Activated T-helper 1 cell treated with anti-CD3 and anti-CD28 coated beads, Interleukin-12 subunit alpha, Interleukin-12 subunit beta, Interleukin-2, Interleukin-4 antibody, amounts not matched to agents 30 ng/mL and 10 ng/mL and 1 ng/mL, durations not matched to agents 14 hours and 24 hours and 36 hours (primary cell): ENCODE measurements at regions not wholly inside any gene's neighbourhood (a gene's known extent, or its start where the extent isn't known, plus 50 kb on each side); places are given as distances from the start of the nearest gene placed in this dataset.

Experiments used
- DNase-seq: peaks from one replicate; pipeline ENCODE4 v3.0.0; 2021; ENCODE audit warnings: low spot score
- H3K27ac Mint-ChIP-seq: one replicate; pipeline ENCODE4 v1.8.0; 2021; ENCODE audit warnings: mild to moderate bottlenecking, mixed read lengths
- H3K27me3 Mint-ChIP-seq: one replicate; pipeline ENCODE4 v1.8.0; 2022; ENCODE audit warnings: mild to moderate bottlenecking, moderate library complexity, mixed read lengths; ENCODE audit not compliant: insufficient read depth
- H3K36me3 Mint-ChIP-seq: one replicate; pipeline ENCODE4 v1.8.0; 2021; ENCODE audit warnings: low read depth, mixed read lengths
- H3K4me1 Mint-ChIP-seq: one replicate; pipeline ENCODE4 v1.8.0; 2021; ENCODE audit warnings: low read depth, mixed read lengths
- H3K4me3 Mint-ChIP-seq: one replicate; pipeline ENCODE4 v1.8.0; 2021; ENCODE audit warnings: mild to moderate bottlenecking, moderate library complexity, mixed read lengths
- H3K9me3 Mint-ChIP-seq: one replicate; pipeline ENCODE4 v1.8.0; 2021; ENCODE audit warnings: mixed read lengths
- intact Hi-C: fragments of 100-400 bp; cut with micrococcal nuclease; formaldehyde crosslinking; loops from one replicate; pipeline ENCODE4 v1.15.1; 2024

DNA sequence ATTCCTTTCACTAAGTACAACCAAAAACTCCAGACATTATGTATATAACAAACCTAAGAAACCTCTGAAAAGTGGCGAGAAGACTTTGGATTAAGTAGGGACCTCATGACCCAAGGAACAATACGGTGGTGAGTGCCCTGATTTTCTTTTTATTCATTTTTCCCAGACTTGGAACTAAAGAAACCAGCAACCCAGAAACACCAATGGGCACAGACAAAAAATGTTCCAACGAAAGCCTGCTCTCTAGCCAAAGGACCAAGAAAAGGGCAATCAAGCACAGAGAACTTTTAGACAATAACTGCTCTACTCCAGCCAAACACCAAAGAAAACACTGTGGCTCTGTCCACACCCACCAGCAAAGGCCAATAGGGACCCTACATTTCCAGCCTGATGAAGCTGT is 66.2 kb upstream of the SSBP2 start:
- intact Hi-C loops = loop anchor here (5.0 kb wide), 1 partner anchor 35 kb away; no protein-coding TSS in a partner anchor
- H3K9me3 Mint-ChIP-seq = peaks cover 4% of the 10 kb centered on the region
- DNase-seq = no peak
- no peak overlapping the region for H3K27ac Mint-ChIP-seq
- H3K27me3 Mint-ChIP-seq = peaks cover 2% of the 10 kb centered on the region
- no peak overlapping the region for H3K4me3 Mint-ChIP-seq
- peaks cover 42% of the 10 kb centered on the region for H3K4me1 Mint-ChIP-seq
- peaks cover 2% of the 10 kb centered on the region for H3K36me3 Mint-ChIP-seq

DNA sequence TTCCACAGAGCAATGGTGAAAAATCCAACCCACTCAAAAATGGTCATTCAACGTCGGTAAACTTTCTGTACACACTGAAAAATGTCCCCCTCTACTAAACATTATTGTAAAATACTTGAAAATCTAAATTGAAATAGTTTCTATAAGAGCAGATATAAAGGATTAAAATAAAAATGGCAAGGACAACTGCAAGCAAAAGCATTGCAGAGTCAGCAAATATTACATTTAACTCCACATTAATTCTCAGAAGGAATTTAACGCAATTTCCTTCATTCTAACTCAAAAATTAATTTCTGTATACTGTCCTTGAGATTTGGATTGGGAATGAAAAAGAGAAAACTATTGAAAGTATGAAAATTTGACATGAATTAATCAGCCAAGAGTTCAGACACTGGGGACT is 64.4 kb upstream of the SSBP2 start:
- no peak for DNase-seq
- Mint-ChIP-seq H3K27me3 (peaks cover 2% of the 10 kb centered on the region), H3K27ac (no peak overlapping the region), H3K4me1 (peaks cover 32% of the 10 kb centered on the region), H3K36me3 (peaks cover 2% of the 10 kb centered on the region), H3K9me3 (peaks cover 4% of the 10 kb centered on the region), H3K4me3 (no peak overlapping the region)
- intact Hi-C loops = loop anchor here (5.0 kb wide), 1 partner anchor 33 kb away; no protein-coding TSS in a partner anchor

DNA sequence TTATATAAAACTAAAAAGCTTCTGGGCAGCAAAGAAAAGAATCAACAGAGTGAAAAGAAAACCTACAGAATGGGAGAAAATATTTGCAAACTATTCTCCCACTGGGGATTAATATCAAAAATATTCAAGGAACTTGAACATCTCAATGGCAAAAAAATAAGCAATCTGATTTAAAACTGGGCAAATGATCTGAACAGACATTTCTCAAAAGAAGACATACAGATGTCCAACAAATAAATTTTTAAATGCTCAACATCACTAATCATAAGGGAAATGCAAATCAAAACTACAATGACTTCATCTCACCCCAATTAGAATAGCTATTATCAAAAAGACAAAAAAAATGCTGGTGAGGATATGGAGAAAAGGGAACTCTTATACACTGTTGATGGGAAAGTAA is 57.2 kb upstream of the SSBP2 start:
- peaks cover 26% of the 10 kb centered on the region for H3K9me3 Mint-ChIP-seq
- intact Hi-C loops = no loop called here
- peaks cover 10% of the 10 kb centered on the region for H3K4me1 Mint-ChIP-seq
- no peak for DNase-seq
- H3K36me3 Mint-ChIP-seq = no peaks in the 10 kb centered on the region
- H3K4me3 Mint-ChIP-seq = no peak overlapping the region
- peaks cover 14% of the 10 kb centered on the region for H3K27me3 Mint-ChIP-seq
- H3K27ac Mint-ChIP-seq = no peak overlapping the region

DNA sequence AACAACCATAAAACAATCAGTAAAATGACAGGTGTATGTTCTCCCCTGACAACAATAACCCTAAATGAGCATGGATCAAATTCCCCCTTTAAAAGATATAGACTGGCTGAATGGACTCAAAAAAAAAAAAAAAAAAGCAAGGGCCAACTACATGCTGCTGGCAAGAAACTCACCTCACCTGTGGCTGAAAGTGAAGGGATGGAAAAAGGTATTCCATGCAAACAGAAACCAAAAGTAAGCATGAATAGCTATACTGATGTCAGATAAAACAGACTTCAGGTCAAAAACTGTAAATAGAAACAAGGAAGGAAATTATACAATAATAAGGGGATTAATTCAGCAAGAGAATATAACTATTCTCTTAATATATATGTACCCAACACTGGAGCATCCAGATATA is 54.2 kb upstream of the SSBP2 start:
- intact Hi-C loops = no loop called here
- no peaks in the 10 kb centered on the region for H3K36me3 Mint-ChIP-seq

DNA sequence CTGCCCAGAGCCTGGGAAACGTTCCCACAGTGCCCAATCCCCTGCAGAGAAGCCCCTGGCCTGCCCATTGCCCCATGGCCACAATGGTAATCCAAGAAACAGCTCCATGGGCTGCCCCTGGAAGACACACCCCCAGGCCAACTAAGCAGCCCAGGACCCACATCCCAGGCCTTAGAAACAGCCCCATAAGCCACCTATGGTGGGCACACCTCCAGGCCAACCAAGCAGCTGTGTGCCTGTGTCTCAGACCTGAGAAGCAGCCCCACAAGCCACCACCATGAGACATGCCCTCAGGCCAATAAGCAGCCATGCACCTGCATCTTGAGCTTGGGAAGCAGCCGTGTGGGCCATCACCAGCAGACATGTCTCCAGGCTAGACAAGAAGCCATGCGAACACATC is 52.9 kb upstream of the SSBP2 start:
- H3K27me3 Mint-ChIP-seq = peaks cover 14% of the 10 kb centered on the region
- H3K27ac Mint-ChIP-seq = no peak overlapping the region
- peaks cover 26% of the 10 kb centered on the region for H3K9me3 Mint-ChIP-seq
- DNase-seq = no peak
- no peaks in the 10 kb centered on the region for H3K36me3 Mint-ChIP-seq
- H3K4me1 Mint-ChIP-seq = peaks cover 10% of the 10 kb centered on the region
- intact Hi-C loops = no loop called here
- H3K4me3 Mint-ChIP-seq = no peak overlapping the region

More for the DNA sequence above, 54.2 kb upstream of the SSBP2 start:
- DNase-seq = no peak
- H3K4me3 Mint-ChIP-seq = no peak overlapping the region
- H3K4me1 Mint-ChIP-seq = peaks cover 10% of the 10 kb centered on the region
- H3K27me3 Mint-ChIP-seq = peaks cover 14% of the 10 kb centered on the region
- no peak overlapping the region for H3K27ac Mint-ChIP-seq
- peaks cover 26% of the 10 kb centered on the region for H3K9me3 Mint-ChIP-seq

DNA sequence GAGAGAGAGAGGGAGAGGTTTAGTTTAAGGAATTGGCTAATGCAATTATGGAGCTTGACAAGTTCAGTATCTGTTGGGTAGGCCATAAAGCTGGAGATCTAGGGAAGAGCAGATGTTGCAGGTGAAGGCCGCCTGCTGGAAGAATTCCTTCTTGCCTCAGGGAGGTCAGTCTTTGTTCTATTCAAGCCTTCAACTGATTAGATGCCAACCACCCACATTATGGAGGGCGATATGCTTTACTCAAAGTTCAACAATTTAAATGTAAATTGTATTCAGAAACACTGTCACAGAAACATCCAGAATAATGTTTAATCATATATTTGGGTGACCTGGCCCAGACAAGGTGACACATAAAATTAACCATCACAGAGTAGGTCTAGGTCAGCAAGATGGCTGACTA is 51.7 kb upstream of the SSBP2 start:
- DNase-seq = no peak
- Mint-ChIP-seq H3K4me3 (no peak overlapping the region), H3K27ac (no peak overlapping the region), H3K4me1 (peaks cover 10% of the 10 kb centered on the region), H3K36me3 (no peaks in the 10 kb centered on the region), H3K9me3 (peaks cover 16% of the 10 kb centered on the region), H3K27me3 (peaks cover 10% of the 10 kb centered on the region)
- intact Hi-C loops = no loop called here

DNA sequence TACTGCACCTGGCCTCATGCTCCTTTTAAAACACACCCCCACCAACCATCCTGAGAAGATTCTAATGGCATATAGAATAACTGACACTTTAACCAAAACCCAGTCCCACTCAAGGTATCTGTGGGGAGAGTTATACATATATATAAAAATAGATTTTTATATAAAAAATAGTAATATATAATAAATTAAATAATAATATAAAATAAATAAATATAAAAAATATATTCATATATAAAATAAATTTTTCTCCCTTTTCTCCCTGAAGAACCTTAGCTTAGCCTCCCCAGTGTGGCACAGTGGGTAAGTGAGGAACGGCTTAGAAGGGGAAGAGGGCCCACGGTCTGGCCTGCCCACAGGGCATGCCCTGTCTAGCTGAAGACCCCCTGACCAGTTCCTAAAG is 51.1 kb upstream of the SSBP2 start:
- Mint-ChIP-seq H3K9me3 (peaks cover 13% of the 10 kb centered on the region), H3K4me3 (no peak overlapping the region), H3K27me3 (peaks cover 8% of the 10 kb centered on the region), H3K27ac (no peak overlapping the region), H3K4me1 (peaks cover 10% of the 10 kb centered on the region), H3K36me3 (no peaks in the 10 kb centered on the region)
- DNase-seq = no peak
- intact Hi-C loops = no loop called here

DNA sequence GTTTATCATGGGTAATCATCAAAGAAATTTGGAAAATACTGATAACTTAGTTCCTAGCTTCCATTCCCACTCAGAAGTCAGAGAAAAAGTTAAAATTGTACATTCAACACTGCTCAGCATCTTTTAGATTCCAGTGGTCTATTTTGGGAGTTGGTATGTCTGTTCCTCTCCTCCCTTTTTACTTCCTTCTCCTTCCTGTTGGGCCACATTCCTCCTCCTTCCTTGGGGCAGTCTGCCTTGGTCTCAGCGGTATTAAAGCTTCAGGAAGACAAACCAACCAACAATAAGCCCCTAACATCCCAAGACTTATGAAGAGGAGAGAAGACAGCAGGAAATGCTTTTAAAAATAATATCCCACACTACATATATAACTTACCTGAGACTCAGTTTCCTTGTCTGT is 49.9 kb upstream of the SSBP2 start:
- intact Hi-C loops = no loop called here
- Mint-ChIP-seq H3K4me3 (no peak overlapping the region), H3K4me1 (peaks cover 10% of the 10 kb centered on the region), H3K27me3 (peaks cover under 1% of the 10 kb centered on the region), H3K36me3 (no peaks in the 10 kb centered on the region), H3K27ac (no peak overlapping the region), H3K9me3 (peaks cover under 1% of the 10 kb centered on the region)
- DNase-seq = no peak
